Transverse colon (tissue), 4 donors: ENCODE measurements at regions not wholly inside any gene's neighbourhood (a gene's known extent, or its start where the extent isn't known, plus 50 kb on each side); places are given as distances from the start of the nearest gene placed in this dataset.

Source experiments
- DNase-seq: peaks from one replicate; pipeline ENCODE4 v3.0.0-alpha.2; 2019
- H3K27ac ChIP-seq, 4 donors: fragments of 200-600 bp; sonication (generic); 2 replicates each; pipeline ENCODE4 v1.5.1; 2016 to 2018; ENCODE audit warnings: inconsistent platforms in 4 of 4
- H3K27me3 ChIP-seq: fragments of 200-600 bp; sonication (generic); 2 replicates; pipeline ENCODE4 v1.5.1; 2017; ENCODE audit warnings: inconsistent platforms
- H3K36me3 ChIP-seq, 4 donors: fragments of 200-600 bp; sonication (generic); 2 replicates each; pipeline ENCODE4 v1.5.1; 2017 to 2019; ENCODE audit warnings: inconsistent platforms in 4 of 4
- H3K4me1 ChIP-seq, 4 donors: fragments of 200-600 bp; sonication (generic); 2 replicates each; pipeline ENCODE4 v1.5.1; 2017 to 2020; ENCODE audit warnings: inconsistent platforms in 4 of 4
- H3K4me3 ChIP-seq, 4 donors: fragments of 200-600 bp; sonication (generic); 1 replicate in 1 of 4; 2 replicates in 3 of 4; pipeline versions ENCODE4 v1.5.1 to v1.6.1; 2017 to 2019; ENCODE audit warnings: inconsistent platforms in 4 of 4
- H3K9me3 ChIP-seq, 2 donors: fragments of 200-600 bp; sonication (generic); 2 replicates each; pipeline ENCODE4 v1.5.1; 2017 to 2019; ENCODE audit warnings: inconsistent platforms in 2 of 2
- EP300 ChIP-seq: sonication (generic); formaldehyde crosslinking; IDR thresholded peaks from one replicate; pipeline ENCODE4 v1.6.1; 2017; ENCODE audit warnings: antibody characterized with exemption, low read depth
- POLR2A ChIP-seq: fragments of 450-650 bp; IDR thresholded peaks from one replicate; pipeline ENCODE4 v1.6.1; 2016; ENCODE audit warnings: antibody characterized with exemption, mild to moderate bottlenecking, moderate library complexity
- POLR2AphosphoS5 ChIP-seq, 3 donors: sonication (generic); formaldehyde crosslinking; IDR thresholded peaks; one replicate each; pipeline ENCODE4 v1.6.1; 2016; ENCODE audit warnings: antibody characterized with exemption in 3 of 3
- WGBS, 2 donors: methylation state at CpG; one replicate each; pipeline ENCODE4 v1.1.5; 2018; ENCODE audit warnings: low coverage in 1 of 2; 5-methylcytosine and 5-hydroxymethylcytosine counted together
- in situ Hi-C, 4 donors: fragments of 200-750 bp; cut with MboI; loops; one replicate each; pipeline versions ENCODE4 v1.15.0 to v1.15.1; 2017; ENCODE audit warnings: low sequenced_read_pairs in 3 of 4, low pct_ligation_motif_present in 1 of 4, low pct_unique_long_range_greater_than_20kb in 1 of 4
- intact Hi-C: fragments of 100-400 bp; cut with DNase I; formaldehyde crosslinking; loops from one replicate; pipeline ENCODE4 v1.15.1; 2023; ENCODE audit warnings: low total_unique reads
- TF ChIP-seq, protein P1 (sequence below), 5 experiments: fragments of 200-600 bp in 3 of 5; fragments of 450-650 bp in 2 of 5; sonication (generic) in 3 of 5; IDR thresholded peaks; 1 replicate in 2 of 5; 2 replicates in 3 of 5; pipeline ENCODE4 v1.5.1; 2016 to 2017; ENCODE audit warnings: antibody characterized with exemption in 5 of 5, inconsistent platforms in 3 of 5, mild to moderate bottlenecking in 2 of 5, moderate library complexity in 1 of 5

DNA sequence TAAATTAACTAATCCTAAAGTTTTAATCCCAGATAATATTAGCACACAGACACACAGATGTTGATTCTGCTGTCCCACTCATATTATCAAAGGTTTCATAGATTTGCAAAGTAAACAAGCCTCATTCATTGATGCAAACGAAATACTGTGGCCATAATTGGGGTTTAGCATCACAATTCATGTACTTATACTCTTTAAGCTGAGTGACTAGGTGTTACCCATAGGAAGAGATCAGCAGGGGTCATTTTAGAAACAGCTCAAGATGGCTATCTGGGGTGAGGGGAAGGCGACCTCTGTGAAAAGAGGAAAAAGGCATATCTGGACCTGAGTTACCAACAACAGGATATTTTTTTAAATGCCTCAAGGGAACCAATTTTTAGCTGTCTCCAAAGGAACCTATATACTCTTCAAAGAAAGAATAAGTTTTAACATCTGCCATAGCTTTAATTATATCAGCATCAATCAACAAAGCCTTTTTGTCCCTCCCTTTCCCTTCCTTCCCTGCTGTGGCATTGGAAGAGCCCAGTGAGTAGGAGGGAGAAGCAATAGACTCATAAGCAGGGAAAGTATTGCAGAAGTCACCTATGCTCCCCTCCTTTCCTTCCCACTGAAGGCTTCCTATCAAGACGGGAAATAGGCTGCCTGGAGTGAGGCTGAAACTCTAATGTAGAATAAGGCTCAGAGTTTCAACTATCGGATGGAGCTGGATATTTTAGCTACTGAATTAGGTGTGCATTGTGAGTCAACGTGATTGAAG, 553.4 kb downstream of the ZIC1 start:
- no peak overlapping the region for H3K4me3 ChIP-seq
- TF ChIP-seq POLR2A = no peak
- TF ChIP-seq POLR2AphosphoS5 (IDR thresholded peaks at IDR 0.05) = no peak
- TF ChIP-seq, protein P1, sequence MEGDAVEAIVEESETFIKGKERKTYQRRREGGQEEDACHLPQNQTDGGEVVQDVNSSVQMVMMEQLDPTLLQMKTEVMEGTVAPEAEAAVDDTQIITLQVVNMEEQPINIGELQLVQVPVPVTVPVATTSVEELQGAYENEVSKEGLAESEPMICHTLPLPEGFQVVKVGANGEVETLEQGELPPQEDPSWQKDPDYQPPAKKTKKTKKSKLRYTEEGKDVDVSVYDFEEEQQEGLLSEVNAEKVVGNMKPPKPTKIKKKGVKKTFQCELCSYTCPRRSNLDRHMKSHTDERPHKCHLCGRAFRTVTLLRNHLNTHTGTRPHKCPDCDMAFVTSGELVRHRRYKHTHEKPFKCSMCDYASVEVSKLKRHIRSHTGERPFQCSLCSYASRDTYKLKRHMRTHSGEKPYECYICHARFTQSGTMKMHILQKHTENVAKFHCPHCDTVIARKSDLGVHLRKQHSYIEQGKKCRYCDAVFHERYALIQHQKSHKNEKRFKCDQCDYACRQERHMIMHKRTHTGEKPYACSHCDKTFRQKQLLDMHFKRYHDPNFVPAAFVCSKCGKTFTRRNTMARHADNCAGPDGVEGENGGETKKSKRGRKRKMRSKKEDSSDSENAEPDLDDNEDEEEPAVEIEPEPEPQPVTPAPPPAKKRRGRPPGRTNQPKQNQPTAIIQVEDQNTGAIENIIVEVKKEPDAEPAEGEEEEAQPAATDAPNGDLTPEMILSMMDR (IDR thresholded peaks at IDR 0.05) = no peak
- no peak for TF ChIP-seq EP300
- 62 to 90% methylated on average over 4 to 5 of the region's 5 CpGs for WGBS, 2 donors
- no peaks in the 10 kb centered on the region for H3K36me3 ChIP-seq
- H3K4me1 ChIP-seq = no peaks in the 10 kb centered on the region
- H3K9me3 ChIP-seq = no peaks in the 10 kb centered on the region
- no peak for DNase-seq
- in situ Hi-C loops (no loop called here), intact Hi-C loops (no loop called here)
- no peak overlapping the region for H3K27ac ChIP-seq
- no peaks in the 10 kb centered on the region for H3K27me3 ChIP-seq

DNA sequence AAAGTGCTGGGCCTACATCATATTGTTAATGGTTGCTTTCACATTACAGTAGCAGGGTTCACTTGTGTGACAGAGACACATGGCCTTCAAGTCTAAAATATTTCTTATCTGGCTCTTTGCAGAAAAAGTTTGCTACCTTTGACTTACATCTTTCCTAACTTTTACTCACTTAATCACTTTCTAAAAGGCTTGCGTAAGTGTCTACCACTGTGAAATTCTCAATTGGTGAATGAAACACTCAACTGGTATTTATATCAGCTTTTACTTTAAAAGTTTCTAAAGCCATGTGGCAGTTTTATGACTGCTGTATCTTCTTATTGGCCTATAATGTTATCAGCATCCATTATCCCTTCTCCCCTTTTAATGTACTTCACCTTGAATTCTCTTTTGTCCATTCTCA, 554.5 kb downstream of the ZIC1 start:
- Histone ChIP-seq H3K4me3 (no peak overlapping the region), H3K9me3 (no peaks in the 10 kb centered on the region), H3K27me3 (no peaks in the 10 kb centered on the region), H3K36me3 (no peaks in the 10 kb centered on the region), H3K27ac (no peak overlapping the region), H3K4me1 (no peaks in the 10 kb centered on the region)
- in situ Hi-C loops = no loop called here
- WGBS, 2 donors = 98 to 100% methylated on average over 1 of the region's 1 CpG
- no peak for DNase-seq
- intact Hi-C loops = no loop called here
- TF ChIP-seq POLR2A (no peak), POLR2AphosphoS5 (IDR thresholded peaks at IDR 0.05) (no peak), EP300 (no peak)
- TF ChIP-seq, protein P1 (IDR thresholded peaks at IDR 0.05) = no peak

DNA sequence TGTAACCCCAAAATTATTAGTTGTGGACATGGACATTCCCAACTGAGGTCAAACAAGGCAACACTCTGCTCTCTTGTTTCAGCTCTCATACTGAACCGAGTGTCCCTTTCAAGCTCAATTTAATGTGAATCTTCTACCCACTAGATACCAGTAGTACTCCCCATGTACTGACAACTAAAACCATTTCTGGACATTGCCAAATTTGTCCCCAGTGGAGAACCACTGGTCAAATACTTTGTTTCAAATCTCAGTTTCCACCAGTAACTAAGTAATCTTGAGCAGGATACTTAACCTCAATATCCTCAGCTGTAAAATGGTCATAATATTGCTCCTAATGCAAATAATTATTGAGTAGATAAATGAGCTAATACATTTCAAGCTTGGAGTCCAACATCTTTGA, 566.0 kb downstream of the ZIC1 start:
- Histone ChIP-seq H3K9me3 (no peaks in the 10 kb centered on the region), H3K4me1 (no peaks in the 10 kb centered on the region), H3K27ac (no peak overlapping the region), H3K36me3 (no peaks in the 10 kb centered on the region), H3K27me3 (no peaks in the 10 kb centered on the region), H3K4me3 (no peak overlapping the region)
- in situ Hi-C loops (no loop called here), intact Hi-C loops (no loop called here)
- WGBS, 2 donors = 75 to 87% methylated on average over 1 of the region's 1 CpG
- TF ChIP-seq, protein P1 (IDR thresholded peaks at IDR 0.05) = no peak
- TF ChIP-seq EP300 = no peak
- no peak for TF ChIP-seq POLR2AphosphoS5 (IDR thresholded peaks at IDR 0.05)
- no peak for TF ChIP-seq POLR2A
- no peak for DNase-seq

DNA sequence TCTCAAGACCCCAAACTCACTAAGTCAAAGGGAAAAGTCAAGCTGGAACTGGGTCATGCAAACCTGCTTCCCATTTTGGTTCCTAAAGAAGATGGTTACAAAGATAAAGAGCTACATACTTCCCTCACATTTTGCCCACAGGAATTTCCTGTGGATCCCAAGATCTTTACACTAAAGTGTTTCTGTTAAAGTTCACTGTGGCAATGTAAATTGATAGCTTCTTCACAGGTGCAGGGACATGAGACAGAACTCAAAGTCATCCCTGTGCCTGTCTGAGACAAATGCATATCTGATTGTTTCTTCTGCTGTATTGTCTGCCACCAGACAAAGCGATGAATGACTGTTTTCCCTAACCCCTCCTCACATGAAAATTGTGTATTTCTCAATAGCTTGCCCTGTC, 567.8 kb downstream of the ZIC1 start:
- no peak overlapping the region for H3K27ac ChIP-seq
- no peaks in the 10 kb centered on the region for H3K36me3 ChIP-seq
- 86 to 95% methylated on average over 1 of the region's 1 CpG for WGBS, 2 donors
- no peak for DNase-seq
- H3K4me3 ChIP-seq = no peak overlapping the region
- no peaks in the 10 kb centered on the region for H3K9me3 ChIP-seq
- H3K4me1 ChIP-seq = no peaks in the 10 kb centered on the region
- in situ Hi-C loops = no loop called here
- intact Hi-C loops = no loop called here
- H3K27me3 ChIP-seq = no peaks in the 10 kb centered on the region
- no peak for TF ChIP-seq POLR2AphosphoS5 (IDR thresholded peaks at IDR 0.05)

DNA sequence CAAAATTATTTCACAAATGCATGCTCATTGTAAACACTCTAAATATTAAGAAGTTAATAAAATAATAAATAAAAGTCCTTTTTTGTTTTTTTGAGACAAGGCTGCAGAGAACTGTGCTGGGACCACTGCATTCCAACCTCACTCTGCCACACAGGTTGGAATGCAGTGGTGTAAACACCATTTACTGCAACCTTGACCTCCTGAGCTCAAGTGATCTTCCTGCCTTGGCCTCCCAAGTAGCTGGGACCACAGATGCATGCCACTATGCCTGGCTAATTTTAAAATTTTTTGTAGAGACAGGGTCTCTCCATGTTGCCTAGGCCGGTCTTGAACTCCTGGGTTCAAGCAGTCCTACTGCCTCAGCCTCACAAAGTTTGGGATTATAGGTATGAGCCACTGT, 578.4 kb downstream of the ZIC1 start:
- Histone ChIP-seq H3K27ac (no peak overlapping the region), H3K9me3 (no peaks in the 10 kb centered on the region), H3K27me3 (no peaks in the 10 kb centered on the region), H3K36me3 (peaks cover 0 to 1% (median 0%) of the 10 kb centered on the region in 4 donors), H3K4me3 (no peak overlapping the region), H3K4me1 (no peaks in the 10 kb centered on the region)
- no peak for DNase-seq
- in situ Hi-C loops = no loop called here
- TF ChIP-seq POLR2AphosphoS5 (IDR thresholded peaks at IDR 0.05) = no peak
- intact Hi-C loops = no loop called here
- WGBS, 2 donors = 83% methylated on average over 1 of the region's 1 CpG
